Thyroid gland (tissue), 4 donors: ENCODE measurements at regions not wholly inside any gene's neighbourhood (a gene's known extent, or its start where the extent isn't known, plus 50 kb on each side); places are given as distances from the start of the nearest gene placed in this dataset.

Experiments used
- DNase-seq, 2 donors: peaks; one replicate each; pipeline ENCODE4 v3.0.0-alpha.2; 2019
- H3K27ac ChIP-seq, 3 donors: fragments of 200-600 bp; sonication (generic); 1 replicate in 2 of 3; 2 replicates in 1 of 3; pipeline ENCODE4 v1.5.1; 2016 to 2019; ENCODE audit warnings: mild to moderate bottlenecking in 1 of 3, moderate library complexity in 1 of 3
- H3K27me3 ChIP-seq: fragments of 200-600 bp; sonication (generic); one replicate; pipeline ENCODE4 v1.5.1; 2019
- H3K36me3 ChIP-seq, 2 donors: fragments of 200-600 bp; sonication (generic); one replicate each; pipeline ENCODE4 v1.5.1; 2016 to 2019
- H3K4me1 ChIP-seq, 2 donors: fragments of 200-600 bp; sonication (generic); one replicate each; pipeline ENCODE4 v1.5.1; 2017 to 2019
- H3K4me3 ChIP-seq, 3 donors: fragments of 200-600 bp; sonication (generic); replicated peaks in 1 of 3; 1 replicate in 2 of 3; 2 replicates in 1 of 3; pipeline ENCODE4 v1.5.1; 2016; ENCODE audit warnings: mild to moderate bottlenecking in 1 of 3
- H3K9me3 ChIP-seq: fragments of 200-600 bp; sonication (generic); one replicate; pipeline ENCODE4 v1.5.1; 2017
- CTCF ChIP-seq, 6 experiments: fragments of 200-600 bp in 3 of 6; fragments of 450-650 bp in 3 of 6; sonication (generic) in 3 of 6; IDR thresholded peaks; one replicate each; pipeline ENCODE4 v1.5.1; 2016 to 2019; ENCODE audit warnings: antibody characterized with exemption in 6 of 6, mild to moderate bottlenecking in 2 of 6, inconsistent platforms in 1 of 6, moderate library complexity in 1 of 6
- POLR2A ChIP-seq, 2 donors: fragments of 450-650 bp; IDR thresholded peaks; one replicate each; pipeline ENCODE4 v1.6.1; 2017; ENCODE audit warnings: antibody characterized with exemption in 2 of 2, mild to moderate bottlenecking in 2 of 2, moderate library complexity in 1 of 2
- WGBS, 2 donors: methylation state at CpG; one replicate each; pipeline ENCODE4 v1.1.5; 2017; 5-methylcytosine and 5-hydroxymethylcytosine counted together
- intact Hi-C: fragments of 100-400 bp; cut with DNase I; formaldehyde crosslinking; loops from one replicate; pipeline ENCODE4 v1.15.1; 2023

- no peaks in the 10 kb centered on the region for H3K9me3 ChIP-seq
- intact Hi-C loops, result no loop called here
- H3K27ac ChIP-seq, result no peak overlapping the region
- no peak overlapping the region for H3K4me3 ChIP-seq
- H3K27me3 ChIP-seq, result no peaks in the 10 kb centered on the region
- TF ChIP-seq POLR2A (IDR thresholded peaks at IDR 0.05) (no peak), CTCF (IDR thresholded peaks at IDR 0.05) (no peak)
- H3K36me3 ChIP-seq, result no peaks in the 10 kb centered on the region
- no peaks in the 10 kb centered on the region for H3K4me1 ChIP-seq
- DNase-seq, result no peak
- 87 to 90% methylated on average over 2 of the region's 2 CpGs for whole genome bisulfite sequencing, 2 donors
These were observed 102.2 kb upstream of the STC2 start for GRCh38 chr5:173430394-173430793.

GRCh38 chr5:173429489-173430150, 101.4 kb upstream of the STC2 start:
- 85 to 89% methylated on average over 3 of the region's 3 CpGs for WGBS, 2 donors
- no peak overlapping the region for H3K4me3 ChIP-seq
- no peak for DNase-seq
- TF ChIP-seq CTCF (IDR thresholded peaks at IDR 0.05) (no peak), POLR2A (IDR thresholded peaks at IDR 0.05) (no peak)
- H3K36me3 ChIP-seq, result no peaks in the 10 kb centered on the region
- H3K27me3 ChIP-seq, result no peaks in the 10 kb centered on the region
- no peaks in the 10 kb centered on the region for H3K4me1 ChIP-seq
- intact Hi-C loops, result no loop called here
- H3K27ac ChIP-seq, result no peak overlapping the region
- no peaks in the 10 kb centered on the region for H3K9me3 ChIP-seq

GRCh38 chr5:173423452-173424117, 95.4 kb upstream of the STC2 start:
- H3K4me3 ChIP-seq, result no peak overlapping the region
- H3K4me1 ChIP-seq, result no peaks in the 10 kb centered on the region
- intact Hi-C loops, result no loop called here
- no peak for DNase-seq
- no peak for TF ChIP-seq POLR2A (IDR thresholded peaks at IDR 0.05)
- no peak for TF ChIP-seq CTCF (IDR thresholded peaks at IDR 0.05)
- no peaks in the 10 kb centered on the region for H3K36me3 ChIP-seq
- H3K9me3 ChIP-seq, result no peaks in the 10 kb centered on the region
- H3K27me3 ChIP-seq, result no peaks in the 10 kb centered on the region
- H3K27ac ChIP-seq, result no peak overlapping the region
- 92 to 93% methylated on average over 7 of the region's 7 CpGs for WGBS, 2 donors

- H3K27ac ChIP-seq, result no peak overlapping the region
- no peak for TF ChIP-seq CTCF (IDR thresholded peaks at IDR 0.05)
- TF ChIP-seq POLR2A (IDR thresholded peaks at IDR 0.05), result no peak
- H3K4me1 ChIP-seq, result no peaks in the 10 kb centered on the region
- no peaks in the 10 kb centered on the region for H3K36me3 ChIP-seq
- no peak for DNase-seq
- intact Hi-C loops, result no loop called here
- no peaks in the 10 kb centered on the region for H3K9me3 ChIP-seq
- H3K4me3 ChIP-seq, result no peak overlapping the region
- 87 to 89% methylated on average over 11 of the region's 11 CpGs for WGBS, 2 donors
- H3K27me3 ChIP-seq, result no peaks in the 10 kb centered on the region
These were observed 91.9 kb upstream of the STC2 start for GRCh38 chr5:173420108-173420507.

- Histone ChIP-seq H3K4me1 (peaks cover 36 to 45% of the 10 kb centered on the region in 2 donors), H3K27ac (peak overlapping the region; percentile 73 to 98 (median 87)), H3K27me3 (no peaks in the 10 kb centered on the region), H3K4me3 (no peak overlapping the region), H3K9me3 (no peaks in the 10 kb centered on the region), H3K36me3 (no peaks in the 10 kb centered on the region)
- intact Hi-C loops, result no loop called here
- WGBS, 2 donors, result 94% methylated on average over 5 of the region's 5 CpGs
- DNase-seq, result peak in 1 of 2 donors; percentile 46
- TF ChIP-seq POLR2A (IDR thresholded peaks at IDR 0.05) (no peak), CTCF (IDR thresholded peaks at IDR 0.05) (no peak)
These were observed 85.3 kb upstream of the STC2 start for GRCh38 chr5:173413471-173413982.
